Mesothelial cell of epicardium (in vitro differentiated cells): ENCODE measurements at regions not wholly inside any gene's neighbourhood (a gene's known extent, or its start where the extent isn't known, plus 50 kb on each side); places are given as distances from the start of the nearest gene placed in this dataset.

Experiments
- DNase-seq, 2 experiments: peaks; one replicate each; pipeline ENCODE4 v3.0.0; 2021; ENCODE audit warnings: low spot score in 2 of 2; ENCODE audit not compliant: unreplicated experiment in 2 of 2
- H3K27ac Mint-ChIP-seq: 2 replicates; pipeline ENCODE4 v1.8.0; 2021; ENCODE audit warnings: mixed read lengths
- H3K27me3 Mint-ChIP-seq: 2 replicates; pipeline ENCODE4 v1.8.0; 2021; ENCODE audit warnings: low read depth, mixed read lengths
- H3K36me3 Mint-ChIP-seq: 2 replicates; pipeline ENCODE4 v1.8.0; 2021; ENCODE audit warnings: mixed read lengths
- H3K4me1 Mint-ChIP-seq: 2 replicates; pipeline ENCODE4 v1.8.0; 2021; ENCODE audit warnings: mixed read lengths
- H3K4me3 Mint-ChIP-seq: 2 replicates; pipeline ENCODE4 v1.8.0; 2021; ENCODE audit warnings: mild to moderate bottlenecking, moderate library complexity, mixed read lengths
- H3K9me3 Mint-ChIP-seq: 2 replicates; pipeline ENCODE4 v1.8.0; 2021; ENCODE audit warnings: mixed read lengths
- TF ChIP-seq, protein P1 (sequence below): fragments of 200-600 bp; sonication (generic); IDR thresholded peaks from one replicate; pipeline ENCODE4 v1.5.0; 2021; ENCODE audit warnings: antibody characterized with exemption; ENCODE audit not compliant: unreplicated experiment

DNA sequence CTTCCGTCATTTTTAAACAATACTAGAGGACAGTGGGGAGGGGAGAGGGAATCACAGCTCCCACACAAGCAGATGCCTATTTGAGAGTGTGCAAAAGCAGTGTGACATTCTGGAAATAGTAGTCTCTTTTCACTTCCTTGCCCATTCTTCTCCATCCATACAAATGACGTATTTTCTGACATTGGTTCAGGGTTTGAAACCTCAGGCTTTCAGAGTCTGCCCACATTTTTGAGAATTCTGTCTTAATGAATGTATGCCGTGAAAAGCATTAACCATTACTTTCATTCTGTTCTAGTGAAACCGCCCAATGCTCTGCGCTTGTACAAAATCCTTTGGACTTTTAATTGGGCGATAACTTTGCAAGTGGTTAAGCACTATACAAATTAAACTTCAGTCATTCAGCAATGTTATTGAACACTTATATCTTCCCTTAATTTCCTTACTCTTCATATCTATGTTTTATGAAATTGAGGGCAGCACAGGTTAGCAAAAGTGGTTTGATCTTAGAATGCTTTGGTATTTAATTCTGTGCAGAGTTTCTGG lies 265.7 kb downstream of the SOX4 start:
- Mint-ChIP-seq H3K4me1 (peaks cover 28% of the 10 kb centered on the region), H3K36me3 (peaks cover 30% of the 10 kb centered on the region)

GRCh38 chr6:21861942-21862341 lies 268.4 kb downstream of the SOX4 start:
- Mint-ChIP-seq H3K4me3 (no peak overlapping the region), H3K4me1 (peaks cover 19% of the 10 kb centered on the region), H3K27ac (no peak overlapping the region), H3K27me3 (no peaks in the 10 kb centered on the region), H3K9me3 (peaks cover 11% of the 10 kb centered on the region), H3K36me3 (peaks cover 32% of the 10 kb centered on the region)
- no peak for DNase-seq
- TF ChIP-seq, protein P1, sequence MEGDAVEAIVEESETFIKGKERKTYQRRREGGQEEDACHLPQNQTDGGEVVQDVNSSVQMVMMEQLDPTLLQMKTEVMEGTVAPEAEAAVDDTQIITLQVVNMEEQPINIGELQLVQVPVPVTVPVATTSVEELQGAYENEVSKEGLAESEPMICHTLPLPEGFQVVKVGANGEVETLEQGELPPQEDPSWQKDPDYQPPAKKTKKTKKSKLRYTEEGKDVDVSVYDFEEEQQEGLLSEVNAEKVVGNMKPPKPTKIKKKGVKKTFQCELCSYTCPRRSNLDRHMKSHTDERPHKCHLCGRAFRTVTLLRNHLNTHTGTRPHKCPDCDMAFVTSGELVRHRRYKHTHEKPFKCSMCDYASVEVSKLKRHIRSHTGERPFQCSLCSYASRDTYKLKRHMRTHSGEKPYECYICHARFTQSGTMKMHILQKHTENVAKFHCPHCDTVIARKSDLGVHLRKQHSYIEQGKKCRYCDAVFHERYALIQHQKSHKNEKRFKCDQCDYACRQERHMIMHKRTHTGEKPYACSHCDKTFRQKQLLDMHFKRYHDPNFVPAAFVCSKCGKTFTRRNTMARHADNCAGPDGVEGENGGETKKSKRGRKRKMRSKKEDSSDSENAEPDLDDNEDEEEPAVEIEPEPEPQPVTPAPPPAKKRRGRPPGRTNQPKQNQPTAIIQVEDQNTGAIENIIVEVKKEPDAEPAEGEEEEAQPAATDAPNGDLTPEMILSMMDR, result no peak

More for the DNA sequence above, 265.7 kb downstream of the SOX4 start:
- no peaks in the 10 kb centered on the region for H3K27me3 Mint-ChIP-seq
- no peak overlapping the region for H3K4me3 Mint-ChIP-seq
- TF ChIP-seq, protein P1, result no peak
- H3K27ac Mint-ChIP-seq, result no peak overlapping the region
- DNase-seq, result no peak
- H3K9me3 Mint-ChIP-seq, result peaks cover 10% of the 10 kb centered on the region

DNA sequence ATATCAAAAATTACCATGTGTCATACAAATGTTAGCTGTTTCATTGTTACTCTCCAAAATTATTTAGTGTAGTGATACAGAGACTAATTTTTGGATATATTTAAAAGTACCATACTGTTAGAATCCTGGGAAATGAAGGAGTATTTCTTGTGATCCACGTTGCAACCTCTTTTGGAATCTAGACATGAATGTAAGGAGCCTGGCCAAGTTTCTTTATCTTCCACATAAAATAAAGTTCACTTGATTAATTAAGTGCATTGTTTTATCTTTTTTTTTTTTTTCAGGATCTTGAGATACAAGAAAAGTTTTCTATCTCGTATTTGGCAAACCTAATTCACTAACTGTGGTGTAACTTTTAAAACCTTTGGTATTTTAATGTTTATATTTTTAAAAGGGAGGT lies 270.7 kb downstream of the SOX4 start:
- Mint-ChIP-seq H3K4me1 (peaks cover 29% of the 10 kb centered on the region), H3K9me3 (peaks cover 11% of the 10 kb centered on the region), H3K27me3 (no peaks in the 10 kb centered on the region), H3K27ac (peak overlapping the region; percentile 83), H3K4me3 (no peak overlapping the region), H3K36me3 (peaks cover 25% of the 10 kb centered on the region)
- TF ChIP-seq, protein P1, result no peak
- DNase-seq, result no peak

DNA sequence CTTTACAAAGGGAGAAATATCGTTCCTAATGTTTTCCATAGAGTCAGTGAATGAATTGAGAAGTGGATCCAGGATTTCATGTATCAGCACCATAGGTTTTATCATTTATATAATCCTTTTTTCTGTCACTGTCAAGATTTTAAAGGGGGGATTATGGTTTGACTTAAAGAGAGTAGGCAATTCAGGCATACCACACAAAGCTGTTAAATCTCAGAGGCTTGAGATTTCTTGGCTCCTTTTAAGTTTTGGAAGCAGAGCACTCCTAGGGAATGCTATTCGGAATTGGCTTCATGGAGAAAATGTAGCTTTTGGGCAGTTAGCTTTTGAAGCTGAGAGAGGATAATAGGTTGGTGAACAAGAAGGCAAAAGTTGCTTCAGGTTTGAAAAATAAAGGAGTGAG lies 274.7 kb downstream of the SOX4 start:
- H3K9me3 Mint-ChIP-seq, result peaks cover 5% of the 10 kb centered on the region
- H3K4me3 Mint-ChIP-seq, result no peak overlapping the region
- peak overlapping the region; percentile 41 for H3K27ac Mint-ChIP-seq
- peaks cover 39% of the 10 kb centered on the region for H3K4me1 Mint-ChIP-seq
- peaks cover 15% of the 10 kb centered on the region for H3K36me3 Mint-ChIP-seq
- H3K27me3 Mint-ChIP-seq, result no peaks in the 10 kb centered on the region
- TF ChIP-seq, protein P1, result no peak
- no peak for DNase-seq

DNA sequence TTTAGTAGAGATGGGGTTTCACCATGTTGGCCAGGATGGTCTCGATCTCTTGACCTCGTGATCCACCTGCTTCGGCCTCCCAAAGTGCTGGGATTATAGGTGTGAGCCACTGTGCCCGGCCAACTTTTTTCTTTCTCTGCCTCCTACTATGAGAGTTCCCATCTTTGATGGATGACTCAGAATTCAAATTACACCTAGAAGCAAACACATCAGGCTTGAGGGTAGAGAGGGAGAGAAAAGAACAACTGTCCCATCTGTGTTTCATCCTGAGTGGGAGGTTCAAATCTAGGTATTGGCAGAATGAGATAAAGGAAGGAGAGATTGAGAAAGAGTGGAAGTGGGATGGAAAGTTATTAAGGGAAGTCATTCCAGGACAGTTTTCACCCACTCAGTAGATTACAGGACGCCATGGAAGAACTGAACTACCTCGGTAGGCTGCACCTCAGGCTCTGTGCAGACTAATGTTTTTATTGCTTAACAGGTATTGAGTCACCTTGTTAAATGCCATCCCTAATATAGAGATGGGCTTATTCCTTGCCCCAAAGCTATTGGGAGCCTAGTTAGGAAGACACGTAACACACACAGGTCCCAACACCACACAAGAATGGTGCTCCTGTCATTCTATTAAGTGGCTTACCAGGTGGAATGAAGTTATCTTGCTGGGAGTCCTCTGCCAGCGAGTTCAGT lies 275.7 kb downstream of the SOX4 start:
- H3K27me3 Mint-ChIP-seq, result no peaks in the 10 kb centered on the region
- peak overlapping the region; percentile 22 for H3K27ac Mint-ChIP-seq
- H3K4me3 Mint-ChIP-seq, result no peak overlapping the region
- H3K4me1 Mint-ChIP-seq, result peaks cover 33% of the 10 kb centered on the region
- H3K9me3 Mint-ChIP-seq, result peaks cover 10% of the 10 kb centered on the region
- TF ChIP-seq, protein P1, result no peak
- H3K36me3 Mint-ChIP-seq, result peaks cover 23% of the 10 kb centered on the region
- no peak for DNase-seq
